ENCODE measurements at regions not wholly inside any gene's neighbourhood (a gene's known extent, or its start where the extent isn't known, plus 50 kb on each side); places are given as distances from the start of the nearest gene placed in this dataset.

- Histone ChIP-seq H3K4me1 (ENCODE audit: control insufficient read depth in 1 of 2, insufficient read depth in 1 of 2, low read depth in 1 of 2, low read length in 1 of 2) (peaks cover 0 to 6% of the 10 kb centered on the region in 2 experiments), H3K36me3 (no peaks in the 10 kb centered on the region), H3K4me3 (ENCODE audit: low read depth in 1 of 2, low read length in 1 of 2) (no peak overlapping the region), H3K9me3 (no peaks in the 10 kb centered on the region), H3K27me3 (no peaks in the 10 kb centered on the region), H3K27ac (no peak overlapping the region)
- TF ChIP-seq, protein P1, sequence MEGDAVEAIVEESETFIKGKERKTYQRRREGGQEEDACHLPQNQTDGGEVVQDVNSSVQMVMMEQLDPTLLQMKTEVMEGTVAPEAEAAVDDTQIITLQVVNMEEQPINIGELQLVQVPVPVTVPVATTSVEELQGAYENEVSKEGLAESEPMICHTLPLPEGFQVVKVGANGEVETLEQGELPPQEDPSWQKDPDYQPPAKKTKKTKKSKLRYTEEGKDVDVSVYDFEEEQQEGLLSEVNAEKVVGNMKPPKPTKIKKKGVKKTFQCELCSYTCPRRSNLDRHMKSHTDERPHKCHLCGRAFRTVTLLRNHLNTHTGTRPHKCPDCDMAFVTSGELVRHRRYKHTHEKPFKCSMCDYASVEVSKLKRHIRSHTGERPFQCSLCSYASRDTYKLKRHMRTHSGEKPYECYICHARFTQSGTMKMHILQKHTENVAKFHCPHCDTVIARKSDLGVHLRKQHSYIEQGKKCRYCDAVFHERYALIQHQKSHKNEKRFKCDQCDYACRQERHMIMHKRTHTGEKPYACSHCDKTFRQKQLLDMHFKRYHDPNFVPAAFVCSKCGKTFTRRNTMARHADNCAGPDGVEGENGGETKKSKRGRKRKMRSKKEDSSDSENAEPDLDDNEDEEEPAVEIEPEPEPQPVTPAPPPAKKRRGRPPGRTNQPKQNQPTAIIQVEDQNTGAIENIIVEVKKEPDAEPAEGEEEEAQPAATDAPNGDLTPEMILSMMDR (IDR thresholded peaks at IDR 0.05): no peak
Measured at GRCh38 chr7:94336009-94336408, 58.7 kb upstream of the COL1A2 start.

DNA sequence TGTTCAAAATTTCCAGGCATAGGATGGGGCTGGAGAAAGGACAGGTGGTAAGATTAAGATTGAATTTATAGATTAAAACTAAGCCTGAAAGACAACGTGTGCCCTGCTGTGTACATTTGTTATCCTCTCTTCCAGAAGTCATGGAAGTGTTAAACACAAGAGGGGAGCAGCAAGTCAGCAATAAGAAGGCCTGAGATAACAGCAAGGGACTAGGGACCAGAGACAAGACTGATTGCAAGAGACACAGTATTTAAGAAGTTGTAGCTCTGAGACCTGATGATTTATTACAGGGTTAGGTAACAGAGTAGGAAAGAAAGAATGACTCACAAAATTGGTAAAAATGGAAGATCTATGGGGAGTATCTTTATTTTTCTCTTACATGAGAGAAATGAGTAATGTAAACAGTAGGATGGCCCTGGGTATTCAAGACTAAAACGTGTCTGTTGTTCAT lies 55.7 kb upstream of the COL1A2 start:
- H3K27me3 ChIP-seq: no peaks in the 10 kb centered on the region
- peaks cover 0 to 6% of the 10 kb centered on the region in 2 experiments for H3K4me1 ChIP-seq (ENCODE audit: control insufficient read depth in 1 of 2, insufficient read depth in 1 of 2, low read depth in 1 of 2, low read length in 1 of 2)
- no peak overlapping the region for H3K4me3 ChIP-seq (ENCODE audit: low read depth in 1 of 2, low read length in 1 of 2)
- H3K9me3 ChIP-seq: no peaks in the 10 kb centered on the region
- TF ChIP-seq, protein P1 (IDR thresholded peaks at IDR 0.05): no peak
- no peaks in the 10 kb centered on the region for H3K36me3 ChIP-seq
- no peak overlapping the region for H3K27ac ChIP-seq

DNA sequence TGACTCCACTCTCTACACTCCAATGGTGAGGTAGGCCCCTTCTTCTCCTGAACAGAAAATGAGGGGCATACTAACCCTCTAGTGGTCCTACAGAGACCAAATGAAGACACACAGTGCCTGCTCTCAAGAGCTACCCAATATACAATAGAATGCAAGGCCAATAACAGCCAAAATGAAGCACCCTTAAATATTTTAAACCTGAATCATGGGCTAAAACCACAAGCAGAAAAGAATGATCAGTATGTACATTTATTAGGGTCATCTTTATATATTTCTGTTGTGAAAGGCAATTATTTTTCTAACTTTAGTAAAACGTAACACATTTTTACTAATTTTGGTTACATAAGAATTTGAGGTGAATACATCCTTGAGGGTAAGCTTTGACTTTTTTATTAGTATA lies 49.9 kb upstream of the COL1A2 start:
- Histone ChIP-seq H3K36me3 (no peaks in the 10 kb centered on the region), H3K27ac (no peak overlapping the region), H3K4me1 (ENCODE audit: control insufficient read depth in 1 of 2, insufficient read depth in 1 of 2, low read depth in 1 of 2, low read length in 1 of 2) (no peaks in the 10 kb centered on the region), H3K9me3 (no peaks in the 10 kb centered on the region), H3K4me3 (ENCODE audit: low read depth in 1 of 2, low read length in 1 of 2) (no peak overlapping the region), H3K27me3 (no peaks in the 10 kb centered on the region)
- TF ChIP-seq, protein P1 (IDR thresholded peaks at IDR 0.05): no peak

Measured in neutrophil (primary cell).